ENCODE measurements at regions not wholly inside any gene's neighbourhood (a gene's known extent, or its start where the extent isn't known, plus 50 kb on each side); places are given as distances from the start of the nearest gene placed in this dataset.

GRCh38 chr3:55157731-55158130, 229.9 kb upstream of the LRTM1 start:
- no peak overlapping the region for H2AFZ ChIP-seq (ENCODE audit: low read length)
- no CpG with 5 or more reads among the region's 1 CpG for WGBS, 2 donors (ENCODE audit: extremely low coverage in 2 of 2, insufficient read length in 2 of 2, insufficient replicate concordance in 1 of 2)

GRCh38 chr3:55156851-55157650, 229.2 kb upstream of the LRTM1 start:
- H2AK5ac ChIP-seq (ENCODE audit: low read depth, low read length): no peak overlapping the region
- H4K8ac ChIP-seq (ENCODE audit: low read depth, low read length): no peak overlapping the region
- no peak overlapping the region for H3K18ac ChIP-seq (ENCODE audit: low read length)
- WGBS, 2 donors (ENCODE audit: extremely low coverage in 2 of 2, insufficient read length in 2 of 2, insufficient replicate concordance in 1 of 2): no CpG with 5 or more reads among the region's 9 CpGs
- no peak overlapping the region for H2BK120ac ChIP-seq (ENCODE audit: low read depth, low read length)
- no peak overlapping the region for H3K4me2 ChIP-seq (ENCODE audit: insufficient read depth, low read length, poor library complexity, severe bottlenecking)
- no peak overlapping the region for H2BK15ac ChIP-seq (ENCODE audit: low read length)
- no peak overlapping the region for H2BK12ac ChIP-seq (ENCODE audit: low read length)
- H3K36me3 ChIP-seq (replicated peaks in 1 of 2; ENCODE audit: control insufficient read depth in 2 of 2, insufficient read depth in 2 of 2, low read length in 2 of 2): no peaks in the 10 kb centered on the region
- H2AFZ ChIP-seq (ENCODE audit: low read length): no peak overlapping the region
- DNase-seq (ENCODE audit: low spot score): no peak
- no peak overlapping the region for H3K4ac ChIP-seq (ENCODE audit: low read length)
- no peak overlapping the region for H3K9ac ChIP-seq (ENCODE audit: low read depth, low read length, poor library complexity)
- H3K14ac ChIP-seq (ENCODE audit: low read length): no peak overlapping the region
- peaks cover 0 to 2% (median 0%) of the 10 kb centered on the region in 3 experiments for H3K27me3 ChIP-seq (ENCODE audit: control insufficient read depth in 3 of 3, insufficient read depth in 3 of 3, low read depth in 1 of 3, low read length in 3 of 3)
- H3K23ac ChIP-seq (ENCODE audit: low read depth, low read length, poor library complexity): no peak overlapping the region
- H3K4me3 ChIP-seq (ENCODE audit: low read length in 2 of 2): no peak overlapping the region
- peaks cover 0 to 4% of the 10 kb centered on the region in 2 donors for H3K4me1 ChIP-seq (ENCODE audit: control insufficient read depth in 2 of 2, insufficient read depth in 1 of 2, low read depth in 1 of 2, low read length in 2 of 2)
- H3K9me3 ChIP-seq (replicated peaks in 1 of 2; ENCODE audit: control insufficient read depth in 2 of 2, insufficient read depth in 1 of 2, low read depth in 1 of 2, low read length in 2 of 2): no peaks in the 10 kb centered on the region
- H3K79me1 ChIP-seq (ENCODE audit: low read depth, low read length): no peaks in the 10 kb centered on the region
- H2BK5ac ChIP-seq (ENCODE audit: low read length): no peak overlapping the region
- H3K27ac ChIP-seq (replicated peaks; ENCODE audit: low read length): no peak overlapping the region
- H4K91ac ChIP-seq (ENCODE audit: low read depth, low read length, poor library complexity): no peak overlapping the region

More at GRCh38 chr3:55157731-55158130, 229.9 kb upstream of the LRTM1 start:
- no peak overlapping the region for H3K4me3 ChIP-seq (ENCODE audit: low read length in 2 of 2)
- no peak overlapping the region for H3K4ac ChIP-seq (ENCODE audit: low read length)
- H2AK5ac ChIP-seq (ENCODE audit: low read depth, low read length): no peak overlapping the region
- H2BK120ac ChIP-seq (ENCODE audit: low read depth, low read length): no peak overlapping the region
- H4K8ac ChIP-seq (ENCODE audit: low read depth, low read length): no peak overlapping the region
- DNase-seq (ENCODE audit: low spot score): no peak
- no peaks in the 10 kb centered on the region for H3K36me3 ChIP-seq (replicated peaks in 1 of 2; ENCODE audit: control insufficient read depth in 2 of 2, insufficient read depth in 2 of 2, low read length in 2 of 2)
- no peak overlapping the region for H4K91ac ChIP-seq (ENCODE audit: low read depth, low read length, poor library complexity)
- H3K4me2 ChIP-seq (ENCODE audit: insufficient read depth, low read length, poor library complexity, severe bottlenecking): no peak overlapping the region
- H3K9ac ChIP-seq (ENCODE audit: low read depth, low read length, poor library complexity): no peak overlapping the region
- peaks cover 0 to 2% (median 0%) of the 10 kb centered on the region in 3 experiments for H3K27me3 ChIP-seq (ENCODE audit: control insufficient read depth in 3 of 3, insufficient read depth in 3 of 3, low read depth in 1 of 3, low read length in 3 of 3)
- H2BK5ac ChIP-seq (ENCODE audit: low read length): no peak overlapping the region
- no peaks in the 10 kb centered on the region for H3K79me1 ChIP-seq (ENCODE audit: low read depth, low read length)
- H3K23ac ChIP-seq (ENCODE audit: low read depth, low read length, poor library complexity): no peak overlapping the region
- H2BK15ac ChIP-seq (ENCODE audit: low read length): no peak overlapping the region
- no peak overlapping the region for H3K27ac ChIP-seq (replicated peaks; ENCODE audit: low read length)
- peaks cover 0 to 4% of the 10 kb centered on the region in 2 donors for H3K4me1 ChIP-seq (ENCODE audit: control insufficient read depth in 2 of 2, insufficient read depth in 1 of 2, low read depth in 1 of 2, low read length in 2 of 2)
- no peak overlapping the region for H2BK12ac ChIP-seq (ENCODE audit: low read length)
- H3K18ac ChIP-seq (ENCODE audit: low read length): no peak overlapping the region
- no peaks in the 10 kb centered on the region for H3K9me3 ChIP-seq (replicated peaks in 1 of 2; ENCODE audit: control insufficient read depth in 2 of 2, insufficient read depth in 1 of 2, low read depth in 1 of 2, low read length in 2 of 2)
- H3K14ac ChIP-seq (ENCODE audit: low read length): no peak overlapping the region

GRCh38 chr3:55147856-55148720, 220.2 kb upstream of the LRTM1 start:
- no peak overlapping the region for H2BK120ac ChIP-seq (ENCODE audit: low read depth, low read length)
- WGBS, 2 donors (ENCODE audit: extremely low coverage in 2 of 2, insufficient read length in 2 of 2, insufficient replicate concordance in 1 of 2): no CpG with 5 or more reads among the region's 9 CpGs
- no peaks in the 10 kb centered on the region for H3K36me3 ChIP-seq (replicated peaks in 1 of 2; ENCODE audit: control insufficient read depth in 2 of 2, insufficient read depth in 2 of 2, low read length in 2 of 2)
- H3K4me3 ChIP-seq (ENCODE audit: low read length in 2 of 2): no peak overlapping the region
- no peak overlapping the region for H4K8ac ChIP-seq (ENCODE audit: low read depth, low read length)
- H4K91ac ChIP-seq (ENCODE audit: low read depth, low read length, poor library complexity): no peak overlapping the region
- no peaks in the 10 kb centered on the region for H3K27me3 ChIP-seq (ENCODE audit: control insufficient read depth in 3 of 3, insufficient read depth in 3 of 3, low read depth in 1 of 3, low read length in 3 of 3)
- H3K79me1 ChIP-seq (ENCODE audit: low read depth, low read length): no peaks in the 10 kb centered on the region
- H2AK5ac ChIP-seq (ENCODE audit: low read depth, low read length): no peak overlapping the region
- H3K14ac ChIP-seq (ENCODE audit: low read length): no peak overlapping the region
- no peak overlapping the region for H2BK12ac ChIP-seq (ENCODE audit: low read length)
- H3K4me1 ChIP-seq (ENCODE audit: control insufficient read depth in 2 of 2, insufficient read depth in 1 of 2, low read depth in 1 of 2, low read length in 2 of 2): no peaks in the 10 kb centered on the region
- no peak overlapping the region for H2BK5ac ChIP-seq (ENCODE audit: low read length)
- H3K23ac ChIP-seq (ENCODE audit: low read depth, low read length, poor library complexity): no peak overlapping the region
- no peaks in the 10 kb centered on the region for H3K9me3 ChIP-seq (replicated peaks in 1 of 2; ENCODE audit: control insufficient read depth in 2 of 2, insufficient read depth in 1 of 2, low read depth in 1 of 2, low read length in 2 of 2)
- no peak overlapping the region for H3K18ac ChIP-seq (ENCODE audit: low read length)
- no peak overlapping the region for H3K27ac ChIP-seq (replicated peaks; ENCODE audit: low read length)
- H2AFZ ChIP-seq (ENCODE audit: low read length): no peak overlapping the region
- H3K9ac ChIP-seq (ENCODE audit: low read depth, low read length, poor library complexity): no peak overlapping the region
- DNase-seq (ENCODE audit: low spot score): no peak
- H3K4ac ChIP-seq (ENCODE audit: low read length): no peak overlapping the region
- no peak overlapping the region for H3K4me2 ChIP-seq (ENCODE audit: insufficient read depth, low read length, poor library complexity, severe bottlenecking)
- H2BK15ac ChIP-seq (ENCODE audit: low read length): no peak overlapping the region

- no peak overlapping the region for H3K4ac ChIP-seq (ENCODE audit: low read length)
- no peaks in the 10 kb centered on the region for H3K27me3 ChIP-seq (ENCODE audit: control insufficient read depth in 3 of 3, insufficient read depth in 3 of 3, low read depth in 1 of 3, low read length in 3 of 3)
- no peaks in the 10 kb centered on the region for H3K36me3 ChIP-seq (replicated peaks in 1 of 2; ENCODE audit: control insufficient read depth in 2 of 2, insufficient read depth in 2 of 2, low read length in 2 of 2)
- no peak overlapping the region for H2AFZ ChIP-seq (ENCODE audit: low read length)
- no peak overlapping the region for H3K14ac ChIP-seq (ENCODE audit: low read length)
- H2AK5ac ChIP-seq (ENCODE audit: low read depth, low read length): no peak overlapping the region
- no peak overlapping the region for H2BK5ac ChIP-seq (ENCODE audit: low read length)
- H4K91ac ChIP-seq (ENCODE audit: low read depth, low read length, poor library complexity): no peak overlapping the region
- no peak overlapping the region for H3K9ac ChIP-seq (ENCODE audit: low read depth, low read length, poor library complexity)
- H4K8ac ChIP-seq (ENCODE audit: low read depth, low read length): no peak overlapping the region
- H3K27ac ChIP-seq (replicated peaks; ENCODE audit: low read length): no peak overlapping the region
- no peaks in the 10 kb centered on the region for H3K79me1 ChIP-seq (ENCODE audit: low read depth, low read length)
- H3K9me3 ChIP-seq (replicated peaks in 1 of 2; ENCODE audit: control insufficient read depth in 2 of 2, insufficient read depth in 1 of 2, low read depth in 1 of 2, low read length in 2 of 2): no peaks in the 10 kb centered on the region
- H2BK15ac ChIP-seq (ENCODE audit: low read length): no peak overlapping the region
- DNase-seq (ENCODE audit: low spot score): no peak
- no peak overlapping the region for H3K23ac ChIP-seq (ENCODE audit: low read depth, low read length, poor library complexity)
- H3K18ac ChIP-seq (ENCODE audit: low read length): no peak overlapping the region
- no peaks in the 10 kb centered on the region for H3K4me1 ChIP-seq (ENCODE audit: control insufficient read depth in 2 of 2, insufficient read depth in 1 of 2, low read depth in 1 of 2, low read length in 2 of 2)
- no peak overlapping the region for H3K4me2 ChIP-seq (ENCODE audit: insufficient read depth, low read length, poor library complexity, severe bottlenecking)
- H3K4me3 ChIP-seq (ENCODE audit: low read length in 2 of 2): no peak overlapping the region
- no peak overlapping the region for H2BK12ac ChIP-seq (ENCODE audit: low read length)
- no CpG with 5 or more reads among the region's 3 CpGs for WGBS, 2 donors (ENCODE audit: extremely low coverage in 2 of 2, insufficient read length in 2 of 2, insufficient replicate concordance in 1 of 2)
- H2BK120ac ChIP-seq (ENCODE audit: low read depth, low read length): no peak overlapping the region
Measured at GRCh38 chr3:55147406-55147805, 219.5 kb upstream of the LRTM1 start.

Measured in neuronal stem cell (in vitro differentiated cells).